Breast epithelium (tissue), 4 donors: ENCODE measurements at regions not wholly inside any gene's neighbourhood (a gene's known extent, or its start where the extent isn't known, plus 50 kb on each side); places are given as distances from the start of the nearest gene placed in this dataset.

Experiments used
- DNase-seq, 2 donors: peaks; one replicate each; pipeline ENCODE4 v3.0.0-alpha.2; 2019; ENCODE audit warnings: low spot score in 2 of 2
- H3K27ac ChIP-seq, 2 donors: fragments of 200-600 bp; sonication (generic) in 1 of 2; one replicate each; pipeline ENCODE4 v1.5.1; 2016 to 2019; ENCODE audit warnings: mild to moderate bottlenecking in 1 of 2
- H3K27me3 ChIP-seq, 2 donors: fragments of 200-600 bp; sonication (generic) in 1 of 2; one replicate each; pipeline versions ENCODE4 v1.5.1 to v1.6.0; 2017 to 2019; ENCODE audit warnings: control low read depth in 1 of 2, mild to moderate bottlenecking in 1 of 2
- H3K36me3 ChIP-seq: fragments of 200-600 bp; one replicate; pipeline ENCODE4 v1.5.1; 2019
- H3K4me1 ChIP-seq, 2 donors: fragments of 200-600 bp; sonication (generic); one replicate each; pipeline ENCODE4 v1.5.1; 2016 to 2019; ENCODE audit warnings: control low read depth in 1 of 2
- H3K4me3 ChIP-seq, 3 donors: fragments of 200-600 bp; sonication (generic); 1 replicate in 2 of 3; 2 replicates in 1 of 3; pipeline ENCODE4 v1.5.1; 2016 to 2019; ENCODE audit warnings: mild to moderate bottlenecking in 3 of 3, moderate library complexity in 2 of 3
- H3K9me3 ChIP-seq, 2 donors: fragments of 200-600 bp; sonication (generic) in 1 of 2; one replicate each; pipeline ENCODE4 v1.5.1; 2016 to 2019; ENCODE audit warnings: control low read depth in 1 of 2
- CTCF ChIP-seq, 3 donors: fragments of 450-650 bp; IDR thresholded peaks; one replicate each; pipeline ENCODE4 v1.5.1; 2016 to 2017; ENCODE audit warnings: antibody characterized with exemption in 3 of 3, mild to moderate bottlenecking in 3 of 3, moderate library complexity in 3 of 3
- POLR2A ChIP-seq: fragments of 450-650 bp; IDR thresholded peaks from one replicate; pipeline ENCODE4 v1.6.1; 2016; ENCODE audit warnings: antibody characterized with exemption, mild to moderate bottlenecking, moderate library complexity
- POLR2AphosphoS5 ChIP-seq, 3 donors: sonication (generic); formaldehyde crosslinking; IDR thresholded peaks; one replicate each; pipeline ENCODE4 v1.6.1; 2017; ENCODE audit warnings: antibody characterized with exemption in 3 of 3
- intact Hi-C: fragments of 100-400 bp; cut with DNase I; formaldehyde crosslinking; loops from one replicate; pipeline ENCODE4 v1.15.1; 2023; ENCODE audit warnings: low total_unique reads

- H3K4me3 ChIP-seq = no peak overlapping the region
- TF ChIP-seq POLR2AphosphoS5 (IDR thresholded peaks at IDR 0.05) (no peak), POLR2A (no peak), CTCF (IDR thresholded peaks at IDR 0.05) (no peak)
- H3K4me1 ChIP-seq = peaks cover 0 to 4% of the 10 kb centered on the region in 2 donors
- peak overlapping the region; percentile 78 to 80 for H3K27ac ChIP-seq
- DNase-seq = no peak
- H3K9me3 ChIP-seq = no peaks in the 10 kb centered on the region
- no peaks in the 10 kb centered on the region for H3K36me3 ChIP-seq
- no peaks in the 10 kb centered on the region for H3K27me3 ChIP-seq
- intact Hi-C loops = no loop called here
Observed at GRCh38 chr14:49951691-49952345, 58.9 kb downstream of the ARF6 start.

GRCh38 chr14:49953196-49953595 lies 60.3 kb downstream of the ARF6 start:
- H3K4me1 ChIP-seq = peaks cover 0 to 4% of the 10 kb centered on the region in 2 donors
- H3K9me3 ChIP-seq = no peaks in the 10 kb centered on the region
- no peaks in the 10 kb centered on the region for H3K36me3 ChIP-seq
- TF ChIP-seq POLR2AphosphoS5 (IDR thresholded peaks at IDR 0.05) (no peak), CTCF (IDR thresholded peaks at IDR 0.05) (no peak), POLR2A (no peak)
- H3K4me3 ChIP-seq = no peak overlapping the region
- DNase-seq = no peak
- no peaks in the 10 kb centered on the region for H3K27me3 ChIP-seq
- H3K27ac ChIP-seq = peak overlapping the region; percentile 8 to 80
- intact Hi-C loops = no loop called here

GRCh38 chr14:49954171-49954631 lies 61.3 kb downstream of the ARF6 start:
- no peak for DNase-seq
- Histone ChIP-seq H3K27me3 (no peaks in the 10 kb centered on the region), H3K9me3 (no peaks in the 10 kb centered on the region), H3K27ac (peak overlapping the region; percentile 59 to 80), H3K4me1 (peaks cover 0 to 4% of the 10 kb centered on the region in 2 donors), H3K4me3 (no peak overlapping the region), H3K36me3 (no peaks in the 10 kb centered on the region)
- intact Hi-C loops = no loop called here
- TF ChIP-seq POLR2AphosphoS5 (IDR thresholded peaks at IDR 0.05) (no peak), CTCF (IDR thresholded peaks at IDR 0.05) (no peak), POLR2A (no peak)

GRCh38 chr14:49955024-49955423 lies 62.1 kb downstream of the ARF6 start:
- Histone ChIP-seq H3K36me3 (no peaks in the 10 kb centered on the region), H3K27me3 (no peaks in the 10 kb centered on the region), H3K4me3 (no peak overlapping the region), H3K4me1 (peaks cover 0 to 4% of the 10 kb centered on the region in 2 donors), H3K27ac (peak overlapping the region; percentile 59 to 67), H3K9me3 (no peaks in the 10 kb centered on the region)
- DNase-seq = no peak
- TF ChIP-seq POLR2AphosphoS5 (IDR thresholded peaks at IDR 0.05) = no peak
- TF ChIP-seq CTCF (IDR thresholded peaks at IDR 0.05) = no peak
- TF ChIP-seq POLR2A = no peak
- intact Hi-C loops = no loop called here

- intact Hi-C loops = no loop called here
Observed at GRCh38 chr14:49957089-49957852, 64.4 kb downstream of the ARF6 start.

More at GRCh38 chr14:49957089-49957852, 64.4 kb downstream of the ARF6 start:
- Histone ChIP-seq H3K9me3 (no peaks in the 10 kb centered on the region), H3K27ac (peak overlapping the region in 1 of 2 donors; percentile 5), H3K4me3 (no peak overlapping the region), H3K27me3 (no peaks in the 10 kb centered on the region), H3K36me3 (no peaks in the 10 kb centered on the region), H3K4me1 (peaks cover 0 to under 1% of the 10 kb centered on the region in 2 donors)
- TF ChIP-seq POLR2AphosphoS5 (IDR thresholded peaks at IDR 0.05) (no peak), POLR2A (no peak), CTCF (IDR thresholded peaks at IDR 0.05) (no peak)
- no peak for DNase-seq
